Suprapubic skin (tissue), 4 donors: ENCODE measurements at regions not wholly inside any gene's neighbourhood (a gene's known extent, or its start where the extent isn't known, plus 50 kb on each side); places are given as distances from the start of the nearest gene placed in this dataset.

ENCODE experiments used
- DNase-seq, 2 donors: peaks; one replicate each; pipeline ENCODE4 v3.0.0-alpha.2; 2019; ENCODE audit warnings: low spot score in 2 of 2
- H3K27ac ChIP-seq: fragments of 200-600 bp; sonication (generic); one replicate; pipeline ENCODE4 v1.5.1; 2019
- H3K27me3 ChIP-seq: fragments of 200-600 bp; sonication (generic); one replicate; pipeline ENCODE4 v1.5.1; 2019
- H3K36me3 ChIP-seq: fragments of 200-600 bp; sonication (generic); one replicate; pipeline ENCODE4 v1.5.1; 2019
- H3K4me1 ChIP-seq: fragments of 200-600 bp; sonication (generic); one replicate; pipeline ENCODE4 v1.5.1; 2019
- H3K4me3 ChIP-seq: fragments of 200-600 bp; sonication (generic); one replicate; pipeline ENCODE4 v1.5.1; 2019; ENCODE audit warnings: mild to moderate bottlenecking
- H3K9me3 ChIP-seq: fragments of 200-600 bp; sonication (generic); one replicate; pipeline ENCODE4 v1.5.1; 2019
- CTCF ChIP-seq, 2 donors: fragments of 200-600 bp in 1 of 2; fragments of 450-650 bp in 1 of 2; sonication (generic) in 1 of 2; IDR thresholded peaks; one replicate each; pipeline ENCODE4 v1.5.1; 2016 to 2019; ENCODE audit warnings: antibody characterized with exemption in 2 of 2, mild to moderate bottlenecking in 1 of 2, moderate library complexity in 1 of 2
- EP300 ChIP-seq: sonication (generic); formaldehyde crosslinking; IDR thresholded peaks from one replicate; pipeline ENCODE4 v1.6.1; 2017; ENCODE audit warnings: antibody characterized with exemption
- POLR2A ChIP-seq, 2 donors: fragments of 450-650 bp; IDR thresholded peaks; one replicate each; pipeline ENCODE4 v1.6.1; 2017; ENCODE audit warnings: antibody characterized with exemption in 2 of 2, mild to moderate bottlenecking in 2 of 2, moderate library complexity in 2 of 2
- POLR2AphosphoS5 ChIP-seq, 3 donors: sonication (generic); formaldehyde crosslinking; IDR thresholded peaks; one replicate each; pipeline ENCODE4 v1.6.1; 2017; ENCODE audit warnings: antibody characterized with exemption in 3 of 3
- WGBS: methylation state at CpG from one replicate; pipeline ENCODE4 v1.1.5; 2018; 5-methylcytosine and 5-hydroxymethylcytosine counted together

DNA sequence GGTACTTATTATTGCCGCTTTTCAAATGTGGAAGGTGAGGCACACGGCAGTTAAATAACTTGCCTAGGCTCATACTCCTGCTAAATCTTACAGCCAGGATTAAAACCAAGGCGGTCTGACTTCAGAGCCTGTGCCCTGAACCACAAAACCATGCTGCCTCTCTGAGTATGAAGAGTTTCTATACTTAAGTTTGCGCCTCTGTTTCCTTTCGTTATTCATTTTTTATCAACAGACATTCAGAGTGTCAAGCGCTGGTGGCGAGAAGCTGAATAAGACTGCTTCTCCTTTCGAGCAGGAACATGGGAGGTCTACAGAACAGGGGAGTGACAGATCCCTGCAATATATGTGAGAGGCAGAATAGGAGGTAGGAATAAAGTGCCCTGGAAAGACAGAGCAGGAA is 96.0 kb upstream of the DUSP10 start:
- no peak overlapping the region for H3K27ac ChIP-seq
- H3K9me3 ChIP-seq = no peaks in the 10 kb centered on the region
- no peaks in the 10 kb centered on the region for H3K27me3 ChIP-seq
- peaks cover 31% of the 10 kb centered on the region for H3K4me1 ChIP-seq
- H3K4me3 ChIP-seq = no peak overlapping the region
- no peaks in the 10 kb centered on the region for H3K36me3 ChIP-seq
- 87% methylated on average over 8 of the region's 8 CpGs for WGBS
- no peak for TF ChIP-seq EP300
- TF ChIP-seq POLR2A (IDR thresholded peaks at IDR 0.05) = no peak
- no peak for TF ChIP-seq CTCF (IDR thresholded peaks at IDR 0.05)
- no peak for DNase-seq

GRCh38 chr1:221834698-221835513 is 93.0 kb upstream of the DUSP10 start:
- no peaks in the 10 kb centered on the region for H3K27me3 ChIP-seq
- TF ChIP-seq POLR2A (IDR thresholded peaks at IDR 0.05) (no peak), EP300 (no peak), CTCF (IDR thresholded peaks at IDR 0.05) (no peak), POLR2AphosphoS5 (IDR thresholded peaks at IDR 0.05) (no peak)
- no peak overlapping the region for H3K27ac ChIP-seq
- no peak for DNase-seq
- H3K36me3 ChIP-seq = no peaks in the 10 kb centered on the region
- WGBS = 72% methylated on average over 3 of the region's 3 CpGs
- peaks cover 27% of the 10 kb centered on the region for H3K4me1 ChIP-seq
- no peaks in the 10 kb centered on the region for H3K9me3 ChIP-seq
- H3K4me3 ChIP-seq = no peak overlapping the region

DNA sequence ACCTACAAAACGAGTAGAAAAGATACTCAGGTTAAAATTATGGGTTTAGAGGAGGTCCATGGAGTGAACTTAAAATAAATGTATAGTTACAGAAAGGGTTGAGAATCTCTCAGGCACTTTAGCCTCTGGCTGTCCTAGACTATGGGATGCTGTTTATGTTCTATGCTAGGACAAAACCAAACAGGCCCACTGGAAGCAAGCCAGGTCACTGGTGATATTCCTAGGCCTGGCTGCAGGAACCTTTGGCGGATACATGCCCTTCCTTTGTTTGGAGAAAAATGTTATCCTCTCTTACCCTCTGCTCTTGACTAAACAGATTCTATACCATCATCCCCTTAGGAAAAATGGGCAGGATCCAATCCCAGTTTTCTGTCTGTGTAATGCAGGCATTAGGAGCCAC is 90.7 kb upstream of the DUSP10 start:
- Histone ChIP-seq H3K27ac (peak overlapping the region; percentile 46), H3K36me3 (no peaks in the 10 kb centered on the region), H3K4me3 (no peak overlapping the region), H3K9me3 (no peaks in the 10 kb centered on the region), H3K4me1 (peaks cover 19% of the 10 kb centered on the region), H3K27me3 (no peaks in the 10 kb centered on the region)
- no peak for DNase-seq
- WGBS = 49% methylated on average over 2 of the region's 2 CpGs
- no peak for TF ChIP-seq POLR2A (IDR thresholded peaks at IDR 0.05)
- no peak for TF ChIP-seq EP300
- TF ChIP-seq CTCF (IDR thresholded peaks at IDR 0.05) = no peak
- no peak for TF ChIP-seq POLR2AphosphoS5 (IDR thresholded peaks at IDR 0.05)

GRCh38 chr1:221832151-221832550 is 90.3 kb upstream of the DUSP10 start:
- Histone ChIP-seq H3K4me1 (peaks cover 20% of the 10 kb centered on the region), H3K9me3 (no peaks in the 10 kb centered on the region), H3K27ac (peak overlapping the region; percentile 46), H3K4me3 (no peak overlapping the region), H3K36me3 (no peaks in the 10 kb centered on the region), H3K27me3 (no peaks in the 10 kb centered on the region)
- WGBS = 39% methylated on average over 1 of the region's 1 CpG
- no peak for DNase-seq
- TF ChIP-seq EP300 (no peak), CTCF (IDR thresholded peaks at IDR 0.05) (no peak), POLR2AphosphoS5 (IDR thresholded peaks at IDR 0.05) (no peak), POLR2A (IDR thresholded peaks at IDR 0.05) (no peak)

- DNase-seq = no peak
- Histone ChIP-seq H3K36me3 (no peaks in the 10 kb centered on the region), H3K27me3 (no peaks in the 10 kb centered on the region), H3K27ac (no peak overlapping the region), H3K4me3 (no peak overlapping the region), H3K4me1 (peaks cover 21% of the 10 kb centered on the region), H3K9me3 (no peaks in the 10 kb centered on the region)
- TF ChIP-seq POLR2A (IDR thresholded peaks at IDR 0.05) (no peak), EP300 (no peak), CTCF (IDR thresholded peaks at IDR 0.05) (no peak), POLR2AphosphoS5 (IDR thresholded peaks at IDR 0.05) (no peak)
- 37% methylated on average over 5 of the region's 5 CpGs for WGBS
Measured at GRCh38 chr1:221829327-221830015, 87.6 kb upstream of the DUSP10 start.
